ENCODE measurements at regions not wholly inside any gene's neighbourhood (a gene's known extent, or its start where the extent isn't known, plus 50 kb on each side); places are given as distances from the start of the nearest gene placed in this dataset.

GRCh38 chr3:161444694-161445077, 51.9 kb upstream of the OTOL1 start:
- H3K36me3 Mint-ChIP-seq = no peaks in the 10 kb centered on the region
- peaks cover 5% of the 10 kb centered on the region for H3K4me1 Mint-ChIP-seq

DNA sequence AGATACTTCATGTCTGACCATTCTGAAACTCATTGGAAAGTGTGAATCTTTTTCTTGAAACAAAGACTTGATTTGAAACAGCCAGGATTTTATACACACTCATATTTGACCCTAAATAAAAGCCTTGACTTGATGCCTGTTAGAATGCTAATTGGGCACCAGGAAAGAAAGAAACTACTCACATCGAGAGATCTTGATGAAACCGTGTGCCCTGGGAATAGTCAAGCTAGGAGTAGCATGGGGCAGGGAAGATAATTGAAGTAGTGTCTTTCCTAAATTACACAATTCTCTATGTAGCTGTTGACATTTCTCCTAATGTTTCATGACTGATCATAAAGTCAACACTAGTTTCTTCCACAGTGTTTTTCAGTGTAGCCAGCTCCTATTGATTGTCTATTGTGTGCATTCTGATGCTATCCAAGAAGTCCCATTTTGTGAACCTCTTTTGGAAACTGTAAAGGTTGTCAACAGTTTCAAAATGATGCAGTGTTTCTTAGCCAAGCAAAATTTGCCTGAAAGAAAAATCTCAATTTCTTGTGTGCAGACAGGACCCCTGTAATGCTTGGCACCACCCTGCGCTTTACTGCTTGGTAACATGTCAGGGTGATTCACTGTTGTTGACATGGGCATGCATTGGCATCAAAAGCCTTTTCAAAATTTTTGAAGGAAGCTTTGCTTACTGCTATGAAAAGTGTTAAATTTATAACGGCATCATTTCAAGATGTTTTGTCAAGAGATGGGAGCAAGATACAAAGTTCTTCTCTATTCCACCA, 52.5 kb upstream of the OTOL1 start:
- H3K79me2 ChIP-seq (ENCODE audit: low read depth) = no peaks in the 10 kb centered on the region
- H3K4me2 ChIP-seq = no peak overlapping the region
- no peaks in the 10 kb centered on the region for H3F3A ChIP-seq (ENCODE audit: low read depth)
- DNase-seq (ENCODE audit: low spot score) = no peak
- H2AFZ ChIP-seq (replicated peaks) = no peak overlapping the region
- H3K9ac ChIP-seq = no peak overlapping the region
- TF ChIP-seq EZH2 (IDR thresholded peaks at IDR 0.05) = no peak
- TF ChIP-seq CTCF (IDR thresholded peaks at IDR 0.05) = no peak
- no peak for TF ChIP-seq EZH2phosphoT487 (IDR thresholded peaks at IDR 0.05)
- no peaks in the 10 kb centered on the region for H4K20me1 ChIP-seq (ENCODE audit: low read depth)
- no peaks in the 10 kb centered on the region for H3K9me3 ChIP-seq (ENCODE audit: low read depth)
- Mint-ChIP-seq H3K9me3 (peaks cover 4% of the 10 kb centered on the region), H3K27ac (no peak overlapping the region), H3K27me3 (ENCODE audit: insufficient read depth, low read depth) (peaks cover 2% of the 10 kb centered on the region), H3K36me3 (no peaks in the 10 kb centered on the region), H3K4me1 (peaks cover 5% of the 10 kb centered on the region), H3K4me3 (no peak overlapping the region)
- no peak overlapping the region for H3K27ac ChIP-seq
- no peaks in the 10 kb centered on the region for H3K27me3 ChIP-seq
- no peaks in the 10 kb centered on the region for H3K4me1 ChIP-seq
- no peak overlapping the region for H3K4me3 ChIP-seq
- no peaks in the 10 kb centered on the region for H3K36me3 ChIP-seq

More at GRCh38 chr3:161444694-161445077, 51.9 kb upstream of the OTOL1 start:
- Histone ChIP-seq H3K27me3 (no peaks in the 10 kb centered on the region), H3K27ac (no peak overlapping the region), H2AFZ (replicated peaks) (no peak overlapping the region), H3F3A (ENCODE audit: low read depth) (no peaks in the 10 kb centered on the region), H3K4me1 (no peaks in the 10 kb centered on the region), H3K36me3 (no peaks in the 10 kb centered on the region), H3K9ac (no peak overlapping the region), H3K9me3 (ENCODE audit: low read depth) (no peaks in the 10 kb centered on the region), H4K20me1 (ENCODE audit: low read depth) (no peaks in the 10 kb centered on the region), H3K79me2 (ENCODE audit: low read depth) (no peaks in the 10 kb centered on the region), H3K4me3 (no peak overlapping the region), H3K4me2 (no peak overlapping the region)
- DNase-seq (ENCODE audit: low spot score) = no peak
- H3K27ac Mint-ChIP-seq = no peak overlapping the region
- no peak overlapping the region for H3K4me3 Mint-ChIP-seq
- H3K9me3 Mint-ChIP-seq = peaks cover 4% of the 10 kb centered on the region
- TF ChIP-seq EZH2phosphoT487 (IDR thresholded peaks at IDR 0.05) (no peak), EZH2 (IDR thresholded peaks at IDR 0.05) (no peak), CTCF (IDR thresholded peaks at IDR 0.05) (no peak)
- H3K27me3 Mint-ChIP-seq (ENCODE audit: insufficient read depth, low read depth) = peaks cover 2% of the 10 kb centered on the region

DNA sequence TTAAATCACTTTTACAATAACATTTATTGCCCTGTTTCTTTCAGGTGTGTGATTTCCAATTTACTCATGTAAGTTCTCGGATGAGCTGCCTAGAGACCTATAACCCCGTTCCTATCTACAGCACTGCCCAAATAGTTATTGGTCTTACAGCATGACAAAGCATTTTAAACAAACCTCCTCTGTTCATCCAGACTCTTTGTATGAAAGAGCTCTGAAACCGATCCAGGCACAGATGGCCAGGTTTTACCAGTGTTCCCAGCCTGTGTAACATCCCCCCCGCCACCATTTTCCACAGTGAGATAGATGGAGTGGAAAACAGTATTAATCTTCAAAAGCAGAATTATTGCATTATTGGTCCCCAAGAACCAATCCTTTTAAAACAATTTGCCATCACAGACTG, 59.0 kb upstream of the SPTSSB start:
- Histone ChIP-seq H3F3A (ENCODE audit: low read depth) (peaks cover 17% of the 10 kb centered on the region), H3K27me3 (no peaks in the 10 kb centered on the region), H3K4me3 (no peak overlapping the region), H3K36me3 (no peaks in the 10 kb centered on the region), H3K4me2 (no peak overlapping the region), H3K27ac (no peak overlapping the region), H2AFZ (replicated peaks) (no peak overlapping the region), H3K4me1 (peaks cover 19% of the 10 kb centered on the region), H4K20me1 (ENCODE audit: low read depth) (no peaks in the 10 kb centered on the region), H3K9me3 (ENCODE audit: low read depth) (no peaks in the 10 kb centered on the region), H3K79me2 (ENCODE audit: low read depth) (no peaks in the 10 kb centered on the region), H3K9ac (no peak overlapping the region)
- Mint-ChIP-seq H3K9me3 (no peaks in the 10 kb centered on the region), H3K27ac (no peak overlapping the region), H3K27me3 (ENCODE audit: insufficient read depth, low read depth) (peaks cover 2% of the 10 kb centered on the region), H3K4me3 (no peak overlapping the region), H3K36me3 (no peaks in the 10 kb centered on the region), H3K4me1 (peaks cover 14% of the 10 kb centered on the region)
- no peak for DNase-seq (ENCODE audit: low spot score)
- TF ChIP-seq EZH2phosphoT487 (IDR thresholded peaks at IDR 0.05) (no peak), EZH2 (IDR thresholded peaks at IDR 0.05) (no peak), CTCF (IDR thresholded peaks at IDR 0.05) (no peak)
